HG03025 (cell line): ENCODE measurements at regions not wholly inside any gene's neighbourhood (a gene's known extent, or its start where the extent isn't known, plus 50 kb on each side); places are given as distances from the start of the nearest gene placed in this dataset.

ENCODE experiments used
- ATAC-seq: cut with Tn5 transposase; IDR thresholded peaks from one replicate; pipeline ENCODE4 v1.9.1; 2021; ENCODE audit warnings: mild to moderate bottlenecking, moderate library complexity; ENCODE audit not compliant: unreplicated experiment, low FRiP score

- ATAC-seq, result peak; percentile 92
These were observed 298.7 kb upstream of the SRRM4 start for GRCh38 chr12:118682656-118683055.

GRCh38 chr12:118685983-118686607 is 295.2 kb upstream of the SRRM4 start:
- no peak for ATAC-seq

DNA sequence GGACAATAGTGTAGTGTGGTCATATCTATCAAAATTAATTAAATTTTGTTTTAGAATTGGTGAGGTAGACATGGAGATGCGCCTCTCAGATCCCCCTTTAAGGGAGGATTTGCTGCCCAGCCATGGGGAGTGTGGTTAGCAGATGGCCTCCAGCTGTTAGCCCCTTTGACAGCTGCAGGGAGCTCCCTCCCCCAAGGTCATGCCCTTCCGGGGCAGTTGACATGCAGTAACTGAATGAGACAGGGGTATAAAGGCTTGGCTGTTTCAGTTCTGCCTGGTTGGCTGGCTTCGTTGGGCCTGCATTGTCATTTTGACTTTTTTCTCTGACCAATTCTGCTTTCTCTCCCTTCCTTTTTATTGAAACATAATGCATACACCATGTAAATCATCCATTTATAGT is 291.5 kb upstream of the SRRM4 start:
- ATAC-seq, result peak; percentile 77

DNA sequence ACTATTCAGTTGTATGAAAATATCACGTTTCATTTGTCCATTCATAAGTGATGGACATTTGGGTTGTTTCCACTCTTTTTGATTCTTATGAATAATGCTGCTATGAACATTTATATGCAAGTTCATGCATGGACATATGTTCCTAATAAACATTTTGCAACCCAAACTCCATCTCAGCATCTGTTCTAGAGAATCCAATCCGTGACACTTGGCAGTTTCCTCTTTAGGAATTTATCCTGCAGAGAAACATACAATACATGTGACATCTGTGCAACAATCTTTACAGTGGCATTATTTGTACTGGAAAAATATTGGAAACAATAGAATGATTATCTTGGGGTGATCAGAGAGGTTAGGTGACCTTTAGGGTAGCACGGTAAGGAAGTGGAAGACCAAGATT is 290.8 kb upstream of the SRRM4 start:
- ATAC-seq, result no peak

DNA sequence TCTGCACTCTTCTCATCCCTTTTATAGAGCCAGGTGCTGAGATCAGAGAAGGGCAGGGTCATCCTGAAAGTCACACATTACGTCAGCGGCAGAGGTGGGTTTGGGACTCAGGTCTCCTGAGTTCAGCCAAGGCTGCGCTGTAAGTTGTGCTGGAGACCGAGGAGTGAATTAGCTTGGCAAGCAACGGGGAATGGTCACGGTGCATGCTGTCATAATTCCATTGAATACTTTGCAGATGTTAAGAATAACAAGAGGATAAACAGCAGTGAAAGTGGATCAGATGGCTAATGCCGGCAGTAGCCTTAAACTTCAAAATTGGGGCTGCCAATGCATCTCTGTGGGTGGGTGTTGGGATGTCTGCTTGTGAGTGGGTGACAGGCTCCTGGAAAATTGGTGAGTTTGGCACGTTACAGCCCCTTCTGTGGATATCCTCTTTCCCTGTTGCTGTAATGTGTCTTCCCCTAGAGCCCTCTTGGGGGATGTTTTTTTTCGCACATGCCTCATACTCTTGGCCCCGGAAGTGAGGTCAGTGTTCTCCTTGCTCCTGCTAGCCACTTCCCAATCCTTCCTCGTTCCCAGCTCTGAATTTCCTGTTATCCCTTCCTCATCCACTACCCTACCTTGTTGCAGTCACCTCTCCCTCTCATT is 287.1 kb upstream of the SRRM4 start:
- ATAC-seq, result no peak

DNA sequence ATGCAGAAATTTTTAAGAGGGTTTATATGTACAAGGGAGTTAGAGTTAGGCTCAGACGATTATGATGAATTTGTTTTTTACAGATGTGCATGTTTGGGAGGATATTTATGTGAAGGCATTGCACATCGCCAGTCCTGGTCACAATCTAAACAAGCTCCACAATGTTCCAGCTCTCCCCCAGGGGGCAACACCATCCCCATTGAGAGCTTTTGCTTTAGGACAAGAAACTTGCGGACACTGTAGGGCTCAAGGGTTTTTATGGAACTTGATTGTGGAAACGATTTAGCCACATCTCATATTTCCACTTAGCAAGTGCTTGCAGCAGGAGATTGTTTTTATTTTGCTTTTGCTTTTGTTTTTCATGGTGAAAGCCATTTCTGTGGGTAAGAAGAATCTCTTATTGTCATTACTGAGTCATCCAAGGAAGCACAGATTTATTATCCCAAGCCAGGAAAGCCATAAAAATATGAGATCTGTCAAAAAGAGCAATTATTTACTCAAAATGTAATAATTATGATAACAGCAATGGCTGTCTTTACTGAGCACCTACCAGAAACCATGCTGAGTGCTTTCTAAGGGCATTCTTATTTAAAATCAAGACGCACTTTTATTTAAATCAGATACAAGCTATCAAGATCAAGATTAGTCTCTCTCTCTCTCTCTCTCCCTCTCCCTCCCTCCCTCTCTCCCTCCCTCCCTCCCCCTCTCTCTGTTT is 276.7 kb upstream of the SRRM4 start:
- ATAC-seq, result no peak

DNA sequence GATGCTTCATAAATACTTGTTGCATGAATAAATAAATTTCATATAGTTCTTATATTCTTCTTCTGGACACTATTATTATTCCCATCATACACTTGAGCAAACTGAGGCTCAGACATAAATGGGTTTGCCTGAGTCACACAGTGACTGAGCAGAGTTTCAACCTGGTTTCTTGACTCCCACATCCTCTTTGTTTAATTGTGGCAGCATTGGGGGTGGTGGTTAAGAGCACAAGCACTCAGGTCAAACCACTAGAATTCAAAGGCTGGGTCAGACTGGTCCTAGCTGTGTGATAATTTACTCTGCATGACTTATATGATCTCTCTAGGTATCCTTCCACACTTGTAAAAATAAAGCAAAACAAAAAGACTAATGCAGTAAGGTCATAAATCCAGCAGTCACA is 274.9 kb upstream of the SRRM4 start:
- ATAC-seq, result no peak

DNA sequence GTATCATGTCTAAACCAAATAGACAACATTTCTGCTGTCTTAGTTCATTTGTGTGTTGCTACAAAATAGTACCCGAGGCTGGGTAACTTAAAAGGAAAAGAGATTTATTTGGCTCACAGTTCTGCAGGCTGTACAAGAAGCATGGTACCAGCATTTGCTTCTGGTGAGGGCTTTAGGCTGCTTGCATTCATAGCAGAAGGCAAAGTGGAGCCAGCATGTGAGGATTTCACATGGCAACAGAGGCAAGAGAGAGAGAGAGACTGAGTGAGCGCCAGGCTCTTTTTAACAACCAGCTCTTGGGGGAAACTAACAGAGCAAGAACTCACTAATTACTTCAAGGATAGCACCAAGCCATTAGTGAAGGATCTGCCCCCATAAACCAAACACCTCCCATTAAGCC is 271.4 kb upstream of the SRRM4 start:
- ATAC-seq, result no peak

- ATAC-seq, result no peak
These were observed 270.2 kb upstream of the SRRM4 start for GRCh38 chr12:118711185-118711584.

GRCh38 chr12:118714051-118714460 is 267.3 kb upstream of the SRRM4 start:
- no peak for ATAC-seq

- ATAC-seq, result no peak
These were observed 266.8 kb upstream of the SRRM4 start for GRCh38 chr12:118714500-118714899.

GRCh38 chr12:118715647-118716046 is 265.7 kb upstream of the SRRM4 start:
- ATAC-seq, result no peak

- no peak for ATAC-seq
These were observed 254.0 kb upstream of the SRRM4 start for GRCh38 chr12:118727196-118727978.

GRCh38 chr12:118727979-118728366 is 253.4 kb upstream of the SRRM4 start:
- no peak for ATAC-seq

GRCh38 chr12:118734266-118734665 is 247.1 kb upstream of the SRRM4 start:
- ATAC-seq, result no peak

DNA sequence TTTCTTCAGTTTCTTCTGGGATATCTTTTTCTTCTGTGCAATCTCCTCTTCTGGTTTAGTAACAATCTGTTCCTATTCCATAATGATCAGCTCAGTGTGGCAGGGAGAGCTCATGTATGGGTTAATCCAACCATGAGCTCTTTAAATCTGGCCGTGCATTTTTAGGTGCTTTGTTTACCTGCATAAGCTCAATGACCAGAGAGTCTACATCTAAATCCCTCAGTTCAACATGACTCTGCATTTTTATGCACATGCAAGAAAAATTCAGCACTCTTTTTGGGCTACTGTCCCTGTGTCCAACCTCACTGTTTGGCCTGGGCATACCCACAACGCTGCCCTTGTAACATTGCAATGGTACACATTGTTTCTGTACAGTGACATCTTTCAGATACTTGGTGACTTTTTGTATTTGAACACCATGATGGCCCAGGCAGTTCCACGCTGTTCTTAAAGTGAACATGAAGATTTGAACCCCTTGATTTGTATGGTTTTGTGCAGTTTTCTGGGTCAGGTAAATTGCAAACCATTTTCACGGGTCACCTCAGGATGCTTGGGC is 243.3 kb upstream of the SRRM4 start:
- ATAC-seq, result no peak

- no peak for ATAC-seq
These were observed 240.1 kb upstream of the SRRM4 start for GRCh38 chr12:118741194-118741593.

GRCh38 chr12:118742431-118742830 is 238.9 kb upstream of the SRRM4 start:
- no peak for ATAC-seq

GRCh38 chr12:118743896-118744700 is 237.2 kb upstream of the SRRM4 start:
- ATAC-seq, result no peak

DNA sequence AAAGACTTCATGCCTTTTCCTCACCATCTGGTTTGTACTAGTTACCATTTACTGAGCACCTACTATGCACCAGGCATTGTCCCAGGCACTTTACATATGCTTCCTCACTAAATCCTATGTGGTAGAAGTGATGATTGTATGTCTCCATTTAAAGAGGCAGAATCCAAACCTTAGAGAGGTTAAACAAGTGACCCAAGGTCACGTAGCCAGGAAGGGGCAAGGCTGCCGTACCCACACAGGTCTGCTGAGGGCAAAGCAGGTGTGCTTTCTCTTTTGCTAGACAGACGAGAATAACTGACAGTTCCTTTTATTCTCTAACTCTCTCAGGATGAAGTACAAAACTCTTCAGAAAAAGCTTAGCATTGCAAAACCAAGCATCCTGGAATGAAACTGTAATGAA is 235.2 kb upstream of the SRRM4 start:
- no peak for ATAC-seq
